ENCODE measurements at regions not wholly inside any gene's neighbourhood (a gene's known extent, or its start where the extent isn't known, plus 50 kb on each side); places are given as distances from the start of the nearest gene placed in this dataset.
A peak's percentile ranks its signal among the peaks of the same experiment; 100 is the strongest.
"Not testable (repeated sequence)": the region's sequence is repeated elsewhere in the genome, so short reads cannot be mapped to it uniquely, and the experiment has no call there.

- no peaks in the 10 kb centered on the region for H3K4me1 ChIP-seq
- H3K9me3 ChIP-seq = no peaks in the 10 kb centered on the region
- H3K4me3 ChIP-seq = no peak overlapping the region
- intact Hi-C loops (cut with DNase I) = no loop called here
- no peak overlapping the region for H3K9ac ChIP-seq (ENCODE audit: low read depth in 2 of 2, low read length in 2 of 2)
- no peak overlapping the region for H3K27ac ChIP-seq
- H3K36me3 ChIP-seq = no peaks in the 10 kb centered on the region
- DNase-seq = no peak
- no peak for TF ChIP-seq CTCF (IDR thresholded peaks at IDR 0.05)
- H3K27me3 ChIP-seq = no peaks in the 10 kb centered on the region
Observed at GRCh38 chr6:63510849-63511248, 61.4 kb upstream of the LOC128125822 start.

GRCh38 chr6:63514488-63515173 is 57.6 kb upstream of the LOC128125822 start:
- Histone ChIP-seq H3K4me1 (no peaks in the 10 kb centered on the region), H3K9me3 (no peaks in the 10 kb centered on the region), H3K4me3 (no peak overlapping the region), H3K36me3 (no peaks in the 10 kb centered on the region), H3K27ac (no peak overlapping the region), H3K9ac (ENCODE audit: low read depth in 2 of 2, low read length in 2 of 2) (no peak overlapping the region), H3K27me3 (no peaks in the 10 kb centered on the region)
- no peak for TF ChIP-seq CTCF (IDR thresholded peaks at IDR 0.05)
- DNase-seq = no peak
- intact Hi-C loops (cut with DNase I) = no loop called here

GRCh38 chr6:63515227-63515626 is 57.1 kb upstream of the LOC128125822 start:
- DNase-seq; H3K9me3 ChIP-seq; H3K36me3 ChIP-seq; H3K4me1 ChIP-seq; H3K9ac ChIP-seq (ENCODE audit: low read depth in 2 of 2, low read length in 2 of 2); H3K27me3 ChIP-seq; intact Hi-C loops (cut with DNase I); H3K27ac ChIP-seq; H3K4me3 ChIP-seq: not testable (repeated sequence)

- Histone ChIP-seq H3K36me3 (no peaks in the 10 kb centered on the region), H3K27ac (peak overlapping the region; percentile 44), H3K4me1 (no peaks in the 10 kb centered on the region), H3K9me3 (no peaks in the 10 kb centered on the region), H3K4me3 (no peak overlapping the region), H3K9ac (ENCODE audit: low read depth in 2 of 2, low read length in 2 of 2) (no peak overlapping the region), H3K27me3 (no peaks in the 10 kb centered on the region)
- DNase-seq = no peak
- no peak for TF ChIP-seq CTCF (IDR thresholded peaks at IDR 0.05)
- intact Hi-C loops (cut with DNase I) = no loop called here
Observed at GRCh38 chr6:63516186-63516944, 55.9 kb upstream of the LOC128125822 start.

GRCh38 chr6:63517221-63517620 is 55.1 kb upstream of the LOC128125822 start:
- H3K27me3 ChIP-seq = no peaks in the 10 kb centered on the region
- no peak overlapping the region for H3K4me3 ChIP-seq
- intact Hi-C loops (cut with DNase I) = no loop called here
- H3K36me3 ChIP-seq = no peaks in the 10 kb centered on the region
- no peak overlapping the region for H3K9ac ChIP-seq (ENCODE audit: low read depth in 2 of 2, low read length in 2 of 2)
- no peak for DNase-seq
- no peaks in the 10 kb centered on the region for H3K4me1 ChIP-seq
- H3K9me3 ChIP-seq = no peaks in the 10 kb centered on the region
- TF ChIP-seq CTCF (IDR thresholded peaks at IDR 0.05) = no peak
- no peak overlapping the region for H3K27ac ChIP-seq

Data from colonic mucosa (tissue), 4 donors.